HG03280 (cell line): ENCODE measurements at regions not wholly inside any gene's neighbourhood (a gene's known extent, or its start where the extent isn't known, plus 50 kb on each side); places are given as distances from the start of the nearest gene placed in this dataset.
"Not testable (repeated sequence)": the region's sequence is repeated elsewhere in the genome, so short reads cannot be mapped to it uniquely, and the experiment has no call there.

Source experiments
- ATAC-seq: cut with Tn5 transposase; IDR thresholded peaks from one replicate; pipeline ENCODE4 v1.9.1; 2021; ENCODE audit warnings: mild to moderate bottlenecking, moderate library complexity; ENCODE audit not compliant: unreplicated experiment

GRCh38 chr7:96562458-96562857, 147.2 kb downstream of the SEM1 start:
- ATAC-seq = no peak

- ATAC-seq = no peak
These were observed 147.8 kb downstream of the SEM1 start for GRCh38 chr7:96561892-96562291.

- ATAC-seq = no peak
These were observed 151.1 kb downstream of the SEM1 start for GRCh38 chr7:96558530-96558929.

GRCh38 chr7:96558093-96558492, 151.6 kb downstream of the SEM1 start:
- ATAC-seq = no peak

GRCh38 chr7:96557598-96557997, 152.0 kb downstream of the SEM1 start:
- not testable (repeated sequence) for ATAC-seq

- no peak for ATAC-seq
These were observed 161.0 kb downstream of the SEM1 start for GRCh38 chr7:96548664-96549063.

- ATAC-seq = no peak
These were observed 162.3 kb downstream of the SEM1 start for GRCh38 chr7:96547371-96547811.

GRCh38 chr7:96546426-96546825, 163.2 kb downstream of the SEM1 start:
- ATAC-seq = no peak

- ATAC-seq = no peak
These were observed 170.2 kb downstream of the SEM1 start for GRCh38 chr7:96539471-96539870.

GRCh38 chr7:96538632-96539031, 171.0 kb downstream of the SEM1 start:
- ATAC-seq = no peak

- no peak for ATAC-seq
These were observed 175.4 kb downstream of the SEM1 start for GRCh38 chr7:96534221-96534620.

GRCh38 chr7:96532428-96532935, 177.2 kb downstream of the SEM1 start:
- no peak for ATAC-seq

GRCh38 chr7:96531331-96531730, 178.3 kb downstream of the SEM1 start:
- no peak for ATAC-seq

GRCh38 chr7:96530786-96531185, 178.9 kb downstream of the SEM1 start:
- ATAC-seq = no peak

- no peak for ATAC-seq
These were observed 182.4 kb downstream of the SEM1 start for GRCh38 chr7:96527133-96527827.

GRCh38 chr7:96526496-96526895, 183.2 kb downstream of the SEM1 start:
- no peak for ATAC-seq

GRCh38 chr7:96521068-96521894, 188.4 kb downstream of the SEM1 start:
- no peak for ATAC-seq

GRCh38 chr7:96508371-96508770, 186.5 kb upstream of the SLC25A13 start:
- ATAC-seq = no peak

- no peak for ATAC-seq
These were observed 181.7 kb upstream of the SLC25A13 start for GRCh38 chr7:96503597-96503996.

- ATAC-seq = no peak
These were observed 179.4 kb upstream of the SLC25A13 start for GRCh38 chr7:96501318-96501717.

GRCh38 chr7:96499532-96499931, 177.6 kb upstream of the SLC25A13 start:
- ATAC-seq = no peak

GRCh38 chr7:96497567-96497966, 175.7 kb upstream of the SLC25A13 start:
- no peak for ATAC-seq
